ENCODE measurements at regions not wholly inside any gene's neighbourhood (a gene's known extent, or its start where the extent isn't known, plus 50 kb on each side); places are given as distances from the start of the nearest gene placed in this dataset.

GRCh38 chr2:154518872-154519271 is 179.6 kb upstream of the KCNJ3 start (continued):
- no peak for TF ChIP-seq TFAP4 (CRISPR knock-in tag; IDR thresholded peaks at IDR 0.05; ENCODE audit: borderline replicate concordance)
- no peak for TF ChIP-seq ERF (CRISPR knock-in tag; IDR thresholded peaks at IDR 0.05)
- TF ChIP-seq HMGN3 (IDR thresholded peaks at IDR 0.05; ENCODE audit: borderline replicate concordance, extremely low read depth, insufficient read length, low read depth, low read length): no peak
- peak; percentile 14; the same call in 1 of the 2 replicates for TF ChIP-seq C11orf30 (IDR thresholded peaks at IDR 0.05; ENCODE audit: low read depth)
- TF ChIP-seq OTX1 (CRISPR knock-in tag; IDR thresholded peaks at IDR 0.05): no peak
- TF ChIP-seq ZNF584 (CRISPR knock-in tag; IDR thresholded peaks at IDR 0.05; ENCODE audit: low read depth): no peak
- no peak for TF ChIP-seq ZBTB40 (IDR thresholded peaks at IDR 0.05)
- no peak for TF ChIP-seq ZBTB40 (CRISPR knock-in tag; IDR thresholded peaks at IDR 0.05)
- no peak for TF ChIP-seq ZNF518B (CRISPR knock-in tag; IDR thresholded peaks at IDR 0.05)
- peak; percentile 40; the same call in 1 of the 2 replicates for TF ChIP-seq MAFK (IDR thresholded peaks at IDR 0.05; ENCODE audit: low read length)
- TF ChIP-seq ZNF778 (CRISPR knock-in tag; IDR thresholded peaks at IDR 0.05): no peak
- no peak for TF ChIP-seq DLX4 (CRISPR knock-in tag; IDR thresholded peaks at IDR 0.05)
- no peak for TF ChIP-seq TCF3 (CRISPR knock-in tag; IDR thresholded peaks at IDR 0.05)
- no peak for TF ChIP-seq RFX5 (IDR thresholded peaks at IDR 0.05; ENCODE audit: low read depth, low read length)
- peak; percentile 55; the same call in 1 of the 2 replicates for TF ChIP-seq ZNF316 (IDR thresholded peaks at IDR 0.05)

Measured in K562 (cell line).